ENCODE measurements at regions not wholly inside any gene's neighbourhood (a gene's known extent, or its start where the extent isn't known, plus 50 kb on each side); places are given as distances from the start of the nearest gene placed in this dataset.
"Not testable (repeated sequence)": the region's sequence is repeated elsewhere in the genome, so short reads cannot be mapped to it uniquely, and the experiment has no call there.

- no peak overlapping the region for H3K27ac ChIP-seq
- TF ChIP-seq, protein P1, sequence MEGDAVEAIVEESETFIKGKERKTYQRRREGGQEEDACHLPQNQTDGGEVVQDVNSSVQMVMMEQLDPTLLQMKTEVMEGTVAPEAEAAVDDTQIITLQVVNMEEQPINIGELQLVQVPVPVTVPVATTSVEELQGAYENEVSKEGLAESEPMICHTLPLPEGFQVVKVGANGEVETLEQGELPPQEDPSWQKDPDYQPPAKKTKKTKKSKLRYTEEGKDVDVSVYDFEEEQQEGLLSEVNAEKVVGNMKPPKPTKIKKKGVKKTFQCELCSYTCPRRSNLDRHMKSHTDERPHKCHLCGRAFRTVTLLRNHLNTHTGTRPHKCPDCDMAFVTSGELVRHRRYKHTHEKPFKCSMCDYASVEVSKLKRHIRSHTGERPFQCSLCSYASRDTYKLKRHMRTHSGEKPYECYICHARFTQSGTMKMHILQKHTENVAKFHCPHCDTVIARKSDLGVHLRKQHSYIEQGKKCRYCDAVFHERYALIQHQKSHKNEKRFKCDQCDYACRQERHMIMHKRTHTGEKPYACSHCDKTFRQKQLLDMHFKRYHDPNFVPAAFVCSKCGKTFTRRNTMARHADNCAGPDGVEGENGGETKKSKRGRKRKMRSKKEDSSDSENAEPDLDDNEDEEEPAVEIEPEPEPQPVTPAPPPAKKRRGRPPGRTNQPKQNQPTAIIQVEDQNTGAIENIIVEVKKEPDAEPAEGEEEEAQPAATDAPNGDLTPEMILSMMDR (conservative IDR thresholded peaks at IDR 0.05) = no peak
Observed at GRCh38 chr3:107911337-107912000, 179.4 kb downstream of the CD47 start.

DNA sequence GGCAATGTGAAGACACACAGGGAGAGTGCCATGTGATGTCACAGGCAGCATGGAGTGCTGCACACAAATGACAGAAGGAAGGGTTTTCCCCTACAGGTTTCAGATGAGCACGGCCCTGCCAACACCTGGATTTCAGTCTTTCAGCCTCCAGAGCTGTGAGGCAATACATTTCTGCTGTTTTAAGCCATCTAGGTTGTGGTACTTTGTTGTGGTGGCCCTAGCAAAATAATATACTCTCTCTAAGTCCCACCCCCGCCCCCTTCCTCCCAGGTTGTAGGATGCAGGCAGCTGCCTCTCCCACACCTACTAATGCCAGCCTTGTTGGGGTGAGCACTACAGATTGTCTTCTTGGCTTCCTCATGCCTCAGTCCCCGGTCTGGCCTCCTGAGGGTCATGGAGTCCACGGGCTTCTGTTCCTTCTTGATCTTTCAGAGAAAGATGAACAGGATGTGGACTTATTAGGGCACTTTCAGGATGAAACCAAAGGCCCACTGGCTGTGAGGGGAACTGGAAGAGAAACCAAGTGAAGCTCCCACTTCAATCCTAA, 180.0 kb downstream of the CD47 start:
- no peak overlapping the region for H3K27ac ChIP-seq
- TF ChIP-seq, protein P1 (conservative IDR thresholded peaks at IDR 0.05) = no peak

GRCh38 chr3:107909583-107909982, 181.2 kb downstream of the CD47 start:
- not testable (repeated sequence) for H3K27ac ChIP-seq

GRCh38 chr3:107907996-107908395, 182.8 kb downstream of the CD47 start:
- TF ChIP-seq, protein P1 (conservative IDR thresholded peaks at IDR 0.05) = no peak
- H3K27ac ChIP-seq = no peak overlapping the region

DNA sequence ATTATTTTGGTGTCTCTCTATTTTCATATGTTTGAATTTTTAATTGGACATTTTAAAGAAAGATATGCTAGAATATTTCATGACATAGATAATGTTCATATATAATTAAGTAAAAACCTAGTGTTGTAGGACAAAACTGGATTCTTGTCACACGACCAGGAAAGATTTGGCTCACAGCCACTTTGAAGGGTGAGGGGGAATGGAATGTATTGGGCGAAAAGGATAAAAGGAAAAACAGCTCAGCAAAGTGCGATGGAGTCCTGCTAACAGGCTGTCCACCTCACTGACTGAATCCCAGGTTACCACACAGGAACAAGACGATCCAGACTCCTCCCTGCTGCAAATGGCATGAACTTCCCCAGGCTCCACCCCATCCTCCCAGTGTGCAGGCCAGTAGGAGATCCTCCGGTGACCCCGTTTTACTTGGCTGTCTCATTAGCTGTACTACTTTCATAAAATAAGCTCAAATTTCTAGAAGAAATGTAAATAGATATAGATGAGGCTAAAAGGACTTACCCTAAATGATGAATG, 186.2 kb downstream of the CD47 start:
- no peak overlapping the region for H3K27ac ChIP-seq
- TF ChIP-seq, protein P1 (conservative IDR thresholded peaks at IDR 0.05) = no peak

GRCh38 chr3:107899990-107900651, 190.7 kb downstream of the CD47 start:
- H3K27ac ChIP-seq = no peak overlapping the region
- TF ChIP-seq, protein P1 (conservative IDR thresholded peaks at IDR 0.05) = no peak

GRCh38 chr3:107897471-107898061, 193.3 kb downstream of the CD47 start:
- TF ChIP-seq, protein P1 (conservative IDR thresholded peaks at IDR 0.05) = no peak

More at GRCh38 chr3:107897471-107898061, 193.3 kb downstream of the CD47 start:
- no peak overlapping the region for H3K27ac ChIP-seq

Data from VCaP (cell line).